IMR-90 (cell line): ENCODE measurements at regions not wholly inside any gene's neighbourhood (a gene's known extent, or its start where the extent isn't known, plus 50 kb on each side); places are given as distances from the start of the nearest gene placed in this dataset.

Experiments used
- ATAC-seq: fragments of 200-7000 bp; cut with Tn5 transposase; 2 replicates; pipeline ENCODE4 v1.9.1; 2020; ENCODE audit warnings: low read depth, mild to moderate bottlenecking, moderate library complexity
- BruUV-seq: library from RNA; stranded (reverse); fragments of 400-500 nt; replicated peaks from 2 replicates; lab custom pipeline; 2021; lab: Mats Ljungman, UMichigan
- CTCF ChIA-PET: fragments of 300-600 bp; formaldehyde crosslinking; extraction: SDS; loops from one replicate; lab custom pipeline; 2021; ENCODE audit warnings: antibody characterized with exemption; lab: Yijun Ruan, JAX
- POLR2A ChIA-PET: fragments of 300-600 bp; sonication (Branson Sonifier 250); formaldehyde crosslinking; loops from one replicate; lab custom pipeline; 2022; ENCODE audit warnings: antibody characterized with exemption; ENCODE audit not compliant: unreplicated experiment; lab: Charles Lee
- DNase-seq: peaks from one replicate; pipeline ENCODE4 v3.0.0; 2013
- H2AFZ ChIP-seq: replicated peaks from 2 replicates; pipeline ENCODE3; 2013; ENCODE audit warnings: low read length, mild to moderate bottlenecking; ENCODE audit not compliant: poor library complexity
- H2AK5ac ChIP-seq: 2 replicates; pipeline ENCODE4 v1.6.1; 2013; ENCODE audit warnings: low read depth, low read length, inconsistent platforms
- H2AK9ac ChIP-seq: replicated peaks from 2 replicates; pipeline ENCODE3; 2013; ENCODE audit warnings: mild to moderate bottlenecking, low read depth, low read length, moderate library complexity; ENCODE audit not compliant: poor library complexity
- H2BK120ac ChIP-seq: 2 replicates; pipeline ENCODE4 v1.6.1; 2013; ENCODE audit warnings: low read depth, low read length, inconsistent platforms
- H2BK15ac ChIP-seq: 3 replicates; pipeline ENCODE4 v1.6.1; 2013; ENCODE audit warnings: low read depth, low read length, inconsistent platforms
- H2BK20ac ChIP-seq: 2 replicates; pipeline ENCODE4 v1.6.1; 2013; ENCODE audit warnings: low read depth, mild to moderate bottlenecking, inconsistent platforms, low read length, moderate library complexity
- H2BK5ac ChIP-seq: 2 replicates; pipeline ENCODE4 v1.6.1; 2013; ENCODE audit warnings: mild to moderate bottlenecking, low read depth, low read length, inconsistent platforms; ENCODE audit not compliant: poor library complexity, severe bottlenecking
- H3K14ac ChIP-seq: replicated peaks from 2 replicates; pipeline ENCODE4 v1.6.1; 2013; ENCODE audit warnings: low read depth, low read length, inconsistent platforms
- H3K18ac ChIP-seq: 2 replicates; pipeline ENCODE4 v1.6.1; 2013; ENCODE audit warnings: low read depth, low read length, control low read depth
- H3K23ac ChIP-seq: 2 replicates; pipeline ENCODE4 v1.6.1; 2013; ENCODE audit warnings: low read depth, low read length, inconsistent platforms
- H3K27ac ChIP-seq: 2 replicates; pipeline ENCODE4 v1.5.1; 2013; ENCODE audit warnings: mild to moderate bottlenecking, control low read depth, low read length; ENCODE audit not compliant: insufficient read depth
- H3K27me3 ChIP-seq: 2 replicates; pipeline ENCODE4 v1.6.1; 2013; ENCODE audit warnings: low read length; ENCODE audit not compliant: control insufficient read depth, insufficient read depth
- H3K36me3 ChIP-seq: 2 replicates; pipeline ENCODE4 v1.6.1; 2013; ENCODE audit warnings: low read length, mixed read lengths; ENCODE audit not compliant: control insufficient read depth, insufficient read depth
- H3K4ac ChIP-seq: 2 replicates; pipeline ENCODE4 v1.6.1; 2013; ENCODE audit warnings: low read depth, low read length, inconsistent platforms
- H3K4me1 ChIP-seq: 2 replicates; pipeline ENCODE4 v1.6.1; 2013; ENCODE audit warnings: low read length, mixed read lengths; ENCODE audit not compliant: control insufficient read depth, insufficient read depth
- H3K4me2 ChIP-seq: 2 replicates; pipeline ENCODE4 v1.6.1; 2013; ENCODE audit warnings: low read depth, mild to moderate bottlenecking, control low read depth, low read length, moderate library complexity
- H3K4me3 ChIP-seq: 2 replicates; pipeline ENCODE4 v1.5.1; 2013; ENCODE audit warnings: low read depth, mild to moderate bottlenecking, control low read depth, low read length, moderate library complexity; ENCODE audit not compliant: insufficient read depth
- H3K56ac ChIP-seq: 2 replicates; pipeline ENCODE4 v1.6.1; 2013; ENCODE audit warnings: low read length, inconsistent platforms; ENCODE audit not compliant: insufficient read depth; ENCODE audit errors: extremely low read depth
- H3K79me1 ChIP-seq, 2 experiments: 2 replicates each; pipeline ENCODE4 v1.6.1; 2013; ENCODE audit warnings: low read length in 2 of 2, inconsistent platforms in 1 of 2, low read depth in 1 of 2
- H3K9ac ChIP-seq: 2 replicates; pipeline ENCODE4 v1.6.1; 2013; ENCODE audit warnings: low read depth, low read length, control low read depth
- H3K9me1 ChIP-seq: 2 replicates; pipeline ENCODE4 v1.6.1; 2013; ENCODE audit warnings: low read length, inconsistent platforms; ENCODE audit not compliant: insufficient read depth
- H3K9me3 ChIP-seq: 2 replicates; pipeline ENCODE4 v1.6.1; 2013; ENCODE audit warnings: low read length; ENCODE audit not compliant: control insufficient read depth, insufficient read depth
- H4K20me1 ChIP-seq: 2 replicates; pipeline ENCODE4 v1.6.1; 2013; ENCODE audit warnings: low read length, inconsistent platforms; ENCODE audit not compliant: insufficient read depth
- H4K5ac ChIP-seq: 2 replicates; pipeline ENCODE4 v1.6.1; 2013; ENCODE audit warnings: mild to moderate bottlenecking, low read depth, low read length, control low read depth
- H4K8ac ChIP-seq, 2 experiments: 2 replicates each; pipeline ENCODE4 v1.6.1; 2013; ENCODE audit warnings: low read depth in 2 of 2, low read length in 2 of 2, control low read depth in 1 of 2, inconsistent platforms in 1 of 2
- H4K91ac ChIP-seq: 2 replicates; pipeline ENCODE4 v1.6.1; 2013; ENCODE audit warnings: low read depth, low read length, inconsistent platforms; ENCODE audit not compliant: insufficient read depth
- BHLHE40 ChIP-seq: fragments of 150-350 bp; IDR thresholded peaks from 2 replicates; pipeline ENCODE4 v1.6.1; 2016; ENCODE audit warnings: mild to moderate bottlenecking, low read depth, low read length
- FOS ChIP-seq: fragments of 150-350 bp; IDR thresholded peaks from 2 replicates; pipeline ENCODE4 v1.6.1; 2016; ENCODE audit warnings: low read depth, low read length
- MXI1 ChIP-seq: IDR thresholded peaks from 2 replicates; pipeline ENCODE4 v1.6.1; 2012; ENCODE audit warnings: low read depth, mild to moderate bottlenecking, low read length, moderate library complexity, borderline replicate concordance
- RAD21 ChIP-seq: IDR thresholded peaks from 2 replicates; pipeline ENCODE4 v1.6.1; 2012; ENCODE audit warnings: low read length, improper control_type of control experiment
- SMC3 ChIP-seq: fragments of 150-350 bp; IDR thresholded peaks from 2 replicates; pipeline ENCODE4 v1.6.1; 2016; ENCODE audit warnings: low read depth, mild to moderate bottlenecking, antibody characterized with exemption, low read length, moderate library complexity
- WGBS, 2 experiments: methylation state at CpG; one replicate each; pipeline versions ENCODE4 v1.1.5 to v1.1.7; 2013; ENCODE audit warnings: missing lambda C conversion rate in 2 of 2; ENCODE audit not compliant: insufficient read length in 1 of 2; ENCODE audit errors: extremely low coverage in 2 of 2; 5-methylcytosine and 5-hydroxymethylcytosine counted together
- dilution Hi-C: fragments of 300-500 bp; cut with HindIII; formaldehyde crosslinking; loops from one replicate; pipeline ENCODE4 v1.14.3; 2018; ENCODE audit warnings: low sequenced_read_pairs; ENCODE audit not compliant: unreplicated experiment
- in situ Hi-C: fragments of 300-500 bp; cut with MboI; formaldehyde crosslinking; loops from 3 replicates; pipeline ENCODE4 v1.14.3; 2019; ENCODE audit warnings: low sequenced_read_pairs, inconsistent platforms, mixed read lengths
- intact Hi-C: fragments of 100-400 bp; cut with micrococcal nuclease; formaldehyde crosslinking; loops from 2 replicates; pipeline ENCODE4 v1.10.0; 2022

GRCh38 chr4:132556316-132556715, 592.8 kb upstream of the PCDH10 start:
- H2AK9ac ChIP-seq = no peak overlapping the region
- no peak overlapping the region for H4K5ac ChIP-seq
- in situ Hi-C loops = no loop called here
- ChIA-PET CTCF (no interaction called here), POLR2A (no interaction called here)
- H3K27ac ChIP-seq = no peak overlapping the region
- no peaks in the 10 kb centered on the region for H3K79me1 ChIP-seq
- no peaks in the 10 kb centered on the region for H3K4me1 ChIP-seq
- DNase-seq (no peak), ATAC-seq (no peak)
- no peak overlapping the region for H3K23ac ChIP-seq
- no peak overlapping the region for H2AFZ ChIP-seq
- H2AK5ac ChIP-seq = no peak overlapping the region
- H3K9me1 ChIP-seq = no peaks in the 10 kb centered on the region
- no peak overlapping the region for H2BK120ac ChIP-seq
- H3K56ac ChIP-seq = no peak overlapping the region
- no peak overlapping the region for H4K91ac ChIP-seq
- H3K9ac ChIP-seq = no peak overlapping the region
- H2BK20ac ChIP-seq = no peak overlapping the region
- H2BK5ac ChIP-seq = no peak overlapping the region
- intact Hi-C loops = no loop called here
- TF ChIP-seq RAD21 (no peak), MXI1 (no peak), SMC3 (no peak), FOS (no peak), BHLHE40 (no peak)
- dilution Hi-C loops = no loop called here
- no peak overlapping the region for H2BK15ac ChIP-seq
- no peak overlapping the region for H4K8ac ChIP-seq
- no TSS peak for BruUV-seq
- no peaks in the 10 kb centered on the region for H3K27me3 ChIP-seq
- H3K4me2 ChIP-seq = no peak overlapping the region
- H3K14ac ChIP-seq = no peak overlapping the region
- H3K4ac ChIP-seq = no peak overlapping the region
- H3K4me3 ChIP-seq = no peak overlapping the region
- WGBS, 2 experiments = no CpG with 5 or more reads among the region's 3 CpGs
- no peaks in the 10 kb centered on the region for H4K20me1 ChIP-seq
- no peaks in the 10 kb centered on the region for H3K9me3 ChIP-seq
- H3K36me3 ChIP-seq = no peaks in the 10 kb centered on the region
- no peak overlapping the region for H3K18ac ChIP-seq
